ENCODE measurements at regions not wholly inside any gene's neighbourhood (a gene's known extent, or its start where the extent isn't known, plus 50 kb on each side); places are given as distances from the start of the nearest gene placed in this dataset.

- TF ChIP-seq CTCF (IDR thresholded peaks at IDR 0.05; ENCODE audit: insufficient read depth, low read depth, low read length) = no peak
- DNase-seq (ENCODE audit: low read depth) = peak; percentile 68
- H3K4me3 ChIP-seq (ENCODE audit: low read depth, low read length) = no peak overlapping the region
Observed at GRCh38 chr20:53844259-53844658, 226.1 kb downstream of the BCAS1 start.

GRCh38 chr20:53843645-53844044 lies 226.7 kb downstream of the BCAS1 start:
- no peak for DNase-seq (ENCODE audit: low read depth)
- TF ChIP-seq CTCF (IDR thresholded peaks at IDR 0.05; ENCODE audit: insufficient read depth, low read depth, low read length) = no peak
- H3K4me3 ChIP-seq (ENCODE audit: low read depth, low read length) = no peak overlapping the region

DNA sequence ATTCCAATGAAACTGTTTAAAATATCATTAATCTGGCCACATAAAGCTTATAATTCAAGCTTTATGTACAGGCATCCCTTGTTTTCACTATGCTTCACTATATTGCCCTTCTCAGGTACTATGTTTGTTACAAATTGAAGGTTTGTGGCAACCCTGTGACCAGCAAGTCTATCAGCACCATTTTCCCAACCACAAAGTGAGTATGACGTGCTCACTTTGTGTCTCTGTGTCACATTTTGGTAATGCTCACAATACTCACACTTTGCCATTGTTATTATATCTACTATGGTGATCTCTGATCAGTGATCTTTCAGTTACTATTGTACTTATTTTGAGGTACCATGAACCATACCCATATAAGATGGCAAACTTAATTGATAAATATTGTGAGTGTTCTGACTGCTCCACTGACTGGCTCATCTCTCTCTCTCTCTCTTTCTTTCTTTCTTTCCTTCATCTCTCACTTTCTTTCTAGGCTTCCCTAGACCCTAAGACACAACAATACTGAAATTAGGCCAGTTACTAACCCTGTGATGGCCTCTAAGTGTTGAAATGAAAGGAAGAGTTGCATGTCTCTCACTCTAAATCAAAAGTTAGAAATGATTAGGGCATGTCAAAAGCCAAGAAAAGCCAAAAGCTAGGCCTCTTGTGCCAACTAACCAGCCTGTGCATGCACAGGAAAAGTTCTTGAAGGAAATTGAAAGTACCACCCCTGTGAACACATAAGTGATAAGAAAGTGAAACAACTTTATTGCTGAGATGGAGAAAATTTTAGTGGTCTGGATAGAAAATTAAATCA lies 227.9 kb downstream of the BCAS1 start:
- H3K4me3 ChIP-seq (ENCODE audit: low read depth, low read length) = no peak overlapping the region
- TF ChIP-seq CTCF (IDR thresholded peaks at IDR 0.05; ENCODE audit: insufficient read depth, low read depth, low read length) = no peak
- DNase-seq (ENCODE audit: low read depth) = no peak

DNA sequence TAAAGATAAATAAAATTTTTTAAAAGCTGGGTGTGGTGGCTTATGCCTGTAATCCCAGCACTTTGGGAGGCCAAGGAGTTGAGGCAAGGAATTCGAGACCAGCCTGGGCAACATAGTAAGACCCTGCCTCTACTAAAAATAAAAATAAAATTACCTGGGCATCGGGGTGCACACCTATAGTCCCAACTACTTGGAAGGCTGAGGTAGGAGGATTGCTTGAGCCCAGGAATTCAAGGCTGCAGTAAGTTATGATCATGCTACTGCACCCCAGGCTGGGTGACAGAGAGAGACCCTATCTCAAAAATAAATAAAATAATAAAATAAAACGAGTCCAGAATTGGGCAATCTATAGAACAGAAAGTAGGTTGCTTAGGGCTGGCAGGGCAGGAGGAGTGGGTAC lies 228.7 kb downstream of the BCAS1 start:
- DNase-seq (ENCODE audit: low read depth) = no peak
- H3K4me3 ChIP-seq (ENCODE audit: low read depth, low read length) = no peak overlapping the region
- no peak for TF ChIP-seq CTCF (IDR thresholded peaks at IDR 0.05; ENCODE audit: insufficient read depth, low read depth, low read length)

DNA sequence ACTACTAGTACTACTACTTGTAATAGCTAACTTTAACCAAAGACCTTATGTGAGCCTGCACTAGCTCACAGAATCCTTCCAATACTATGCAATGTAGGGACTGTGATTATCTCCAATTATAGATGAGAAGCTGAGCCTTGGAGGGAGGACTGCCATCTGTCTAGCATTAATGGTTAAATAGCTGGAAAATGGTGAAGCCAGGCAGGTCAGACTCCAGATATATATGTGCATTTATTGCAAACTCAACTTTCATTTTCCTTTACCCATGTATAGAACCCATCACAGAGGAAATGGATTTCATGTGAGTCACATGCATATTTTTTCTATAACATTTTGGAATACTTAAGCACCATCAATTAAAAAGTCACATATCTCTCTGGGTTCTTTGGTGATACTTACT lies 229.9 kb downstream of the BCAS1 start:
- DNase-seq (ENCODE audit: low read depth) = no peak
- TF ChIP-seq CTCF (IDR thresholded peaks at IDR 0.05; ENCODE audit: insufficient read depth, low read depth, low read length) = no peak
- H3K4me3 ChIP-seq (ENCODE audit: low read depth, low read length) = no peak overlapping the region

DNA sequence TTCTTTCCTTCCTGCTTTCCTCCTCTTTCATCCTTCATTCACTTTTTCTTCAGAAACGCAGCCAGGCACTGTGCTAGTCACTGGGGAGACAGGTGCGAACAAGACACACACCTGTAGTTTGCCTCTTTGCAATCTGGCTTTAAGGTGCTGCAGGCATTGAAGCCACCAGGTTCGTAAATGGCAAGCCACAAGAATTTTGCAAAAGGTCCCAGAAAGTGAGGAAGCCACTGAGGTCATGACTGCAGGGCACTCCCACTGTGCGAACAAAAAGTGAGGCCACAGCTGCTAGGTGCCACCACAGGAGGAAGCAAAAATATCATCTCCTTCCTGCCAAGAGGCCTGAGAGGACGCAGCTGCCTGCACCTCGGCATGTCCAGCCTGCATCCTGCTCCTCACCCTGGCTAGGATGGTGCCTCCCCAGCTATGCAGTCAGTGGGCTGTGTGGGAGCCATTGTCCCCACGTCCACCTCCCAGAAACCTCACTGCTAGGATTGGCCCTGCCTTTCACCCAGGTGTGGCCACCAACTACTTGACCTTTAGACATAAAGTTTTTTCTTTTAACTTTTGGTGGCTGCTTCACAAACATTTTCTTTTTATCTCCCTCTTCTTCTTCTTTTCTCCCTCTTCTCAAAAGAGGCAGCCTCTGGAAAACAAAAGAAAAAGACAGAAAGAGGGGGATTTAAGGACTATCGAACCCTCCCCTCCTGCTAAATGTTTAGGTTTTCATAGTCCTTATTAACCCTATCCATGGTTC lies 230.8 kb downstream of the BCAS1 start:
- no peak for DNase-seq (ENCODE audit: low read depth)
- no peak overlapping the region for H3K4me3 ChIP-seq (ENCODE audit: low read depth, low read length)
- no peak for TF ChIP-seq CTCF (IDR thresholded peaks at IDR 0.05; ENCODE audit: insufficient read depth, low read depth, low read length)

All from fibroblast of villous mesenchyme (primary cell).